ENCODE measurements at regions not wholly inside any gene's neighbourhood (a gene's known extent, or its start where the extent isn't known, plus 50 kb on each side); places are given as distances from the start of the nearest gene placed in this dataset.

DNA sequence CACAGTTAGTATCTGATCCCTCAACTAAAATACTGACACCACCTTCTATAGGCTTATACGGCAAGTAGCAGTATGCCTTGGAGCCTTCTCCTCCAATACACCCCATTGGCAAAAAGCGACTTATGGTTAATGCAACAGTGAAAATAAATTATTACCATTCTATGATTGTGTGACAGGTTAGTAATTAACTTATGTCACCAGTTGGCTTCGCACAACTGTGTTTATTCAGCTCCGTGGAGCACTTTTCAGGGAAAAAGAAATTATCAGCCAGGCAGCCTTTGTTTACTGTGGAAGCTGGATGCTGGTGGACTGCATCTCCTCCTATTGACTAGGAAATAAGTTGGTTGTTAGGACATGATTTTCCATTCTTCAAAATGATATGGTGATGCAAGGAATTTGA, 833.8 kb upstream of the RBFOX1 start:
- Histone ChIP-seq H3K4me1 (ENCODE audit: control insufficient read depth, extremely low read depth, insufficient read depth, low read length) (no peaks in the 10 kb centered on the region), H3K27ac (ENCODE audit: insufficient read depth, low read depth, low read length) (no peak overlapping the region), H2AFZ (ENCODE audit: low read depth, low read length) (no peak overlapping the region), H3K9me1 (replicated peaks; ENCODE audit: control insufficient read depth, extremely low read depth, insufficient read depth, low read length) (no peaks in the 10 kb centered on the region), H3K9ac (replicated peaks; ENCODE audit: extremely low read depth, insufficient read depth, low read length) (no peak overlapping the region), H3K4me2 (ENCODE audit: insufficient read depth, low read length) (no peak overlapping the region), H3K9me3 (replicated peaks; ENCODE audit: control insufficient read depth, insufficient read depth, low read length) (no peaks in the 10 kb centered on the region), H4K20me1 (replicated peaks; ENCODE audit: control insufficient read depth, extremely low read depth, insufficient read depth, low read length) (no peaks in the 10 kb centered on the region), H3K27me3 (ENCODE audit: control insufficient read depth in 2 of 2, insufficient read depth in 2 of 2, low read length in 2 of 2) (no peaks in the 10 kb centered on the region), H3K4me3 (replicated peaks in 1 of 3; ENCODE audit: insufficient read depth in 1 of 3, low read depth in 1 of 3, low read length in 3 of 3) (no peak overlapping the region), H3K36me3 (ENCODE audit: control insufficient read depth in 2 of 2, extremely low read depth in 1 of 2, insufficient read depth in 2 of 2, low read length in 2 of 2) (no peaks in the 10 kb centered on the region), H3K79me2 (ENCODE audit: control insufficient read depth, insufficient read depth, low read length) (no peaks in the 10 kb centered on the region)
- ChIA-PET CTCF (no interaction called here), POLR2A (no interaction called here)
- dilution Hi-C loops (cut with MboI; ENCODE audit: extremely low pct_ligation_motif_present, low sequenced_read_pairs) (no loop called here), intact Hi-C loops (cut with micrococcal nuclease) (no loop called here)
- BruUV-seq (replicated peaks) = no TSS peak
- DNase-seq (ENCODE audit: low read depth, low spot score) (no peak), FAIRE-seq (no peak)
- TF ChIP-seq, protein P1, sequence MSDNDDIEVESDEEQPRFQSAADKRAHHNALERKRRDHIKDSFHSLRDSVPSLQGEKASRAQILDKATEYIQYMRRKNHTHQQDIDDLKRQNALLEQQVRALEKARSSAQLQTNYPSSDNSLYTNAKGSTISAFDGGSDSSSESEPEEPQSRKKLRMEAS (IDR thresholded peaks at IDR 0.05; ENCODE audit: insufficient read depth, insufficient read length) = no peak
- no peak for TF ChIP-seq MYC (IDR thresholded peaks at IDR 0.05; ENCODE audit: low read depth, low read length)
- no peak for TF ChIP-seq GATA2 (IDR thresholded peaks at IDR 0.05; ENCODE audit: insufficient read depth, insufficient read length, low read depth, low read length)
- no peak for TF ChIP-seq FOS (IDR thresholded peaks at IDR 0.05; ENCODE audit: borderline replicate concordance, insufficient read depth, low read length)
- no peak for TF ChIP-seq POLR2AphosphoS5 (IDR thresholded peaks at IDR 0.05; ENCODE audit: insufficient read depth, low read depth, low read length)
- no peak for TF ChIP-seq POLR2A (IDR thresholded peaks at IDR 0.05; ENCODE audit: low read depth, low read length)
- TF ChIP-seq EZH2 (IDR thresholded peaks at IDR 0.05; ENCODE audit: borderline replicate concordance, low read depth, low read length, severe bottlenecking) = no peak
- TF ChIP-seq JUN (IDR thresholded peaks at IDR 0.05; ENCODE audit: borderline replicate concordance, insufficient read depth, insufficient read length, low read depth) = no peak

DNA sequence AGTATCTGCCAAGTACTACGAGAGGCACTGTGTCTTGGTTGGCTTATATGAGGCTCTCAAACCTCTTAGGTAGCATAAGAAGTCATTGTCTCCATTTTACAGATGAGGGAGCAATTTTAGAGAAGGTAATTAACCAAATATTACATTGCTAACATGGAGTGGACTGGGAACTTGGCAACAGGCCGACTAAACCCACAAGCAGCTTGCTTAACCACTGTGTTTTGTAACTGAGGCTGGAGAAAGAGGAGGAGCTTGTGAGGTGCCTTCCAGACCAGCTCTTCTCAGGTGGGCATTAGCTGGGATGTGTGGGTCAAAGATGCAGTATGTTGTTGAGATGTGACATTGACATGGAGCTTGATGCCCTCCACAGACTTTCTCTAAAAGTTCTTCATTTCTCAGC, 835.6 kb upstream of the RBFOX1 start:
- no peak overlapping the region for H3K27ac ChIP-seq (ENCODE audit: insufficient read depth, low read depth, low read length)
- TF ChIP-seq MYC (IDR thresholded peaks at IDR 0.05; ENCODE audit: low read depth, low read length) (no peak), EZH2 (IDR thresholded peaks at IDR 0.05; ENCODE audit: borderline replicate concordance, low read depth, low read length, severe bottlenecking) (no peak), POLR2A (IDR thresholded peaks at IDR 0.05; ENCODE audit: low read depth, low read length) (no peak), GATA2 (IDR thresholded peaks at IDR 0.05; ENCODE audit: insufficient read depth, insufficient read length, low read depth, low read length) (no peak), CTCF (IDR thresholded peaks at IDR 0.05; ENCODE audit: extremely low read depth in 1 of 2, insufficient read depth in 1 of 2, low read depth in 1 of 2, low read length in 2 of 2) (no peak), POLR2AphosphoS5 (IDR thresholded peaks at IDR 0.05; ENCODE audit: insufficient read depth, low read depth, low read length) (no peak), JUN (IDR thresholded peaks at IDR 0.05; ENCODE audit: borderline replicate concordance, insufficient read depth, insufficient read length, low read depth) (no peak), FOS (IDR thresholded peaks at IDR 0.05; ENCODE audit: borderline replicate concordance, insufficient read depth, low read length) (no peak)
- TF ChIP-seq, protein P1 (IDR thresholded peaks at IDR 0.05; ENCODE audit: insufficient read depth, insufficient read length) = no peak
- H4K20me1 ChIP-seq (replicated peaks; ENCODE audit: control insufficient read depth, extremely low read depth, insufficient read depth, low read length) = no peaks in the 10 kb centered on the region
- intact Hi-C loops (cut with micrococcal nuclease) = no loop called here
- BruUV-seq (replicated peaks) = no TSS peak
- POLR2A ChIA-PET = no interaction called here
- H2AFZ ChIP-seq (ENCODE audit: low read depth, low read length) = no peak overlapping the region
- no peaks in the 10 kb centered on the region for H3K27me3 ChIP-seq (ENCODE audit: control insufficient read depth in 2 of 2, insufficient read depth in 2 of 2, low read length in 2 of 2)
- no peak for FAIRE-seq
- H3K9me3 ChIP-seq (replicated peaks; ENCODE audit: control insufficient read depth, insufficient read depth, low read length) = no peaks in the 10 kb centered on the region
- H3K4me1 ChIP-seq (ENCODE audit: control insufficient read depth, extremely low read depth, insufficient read depth, low read length) = no peaks in the 10 kb centered on the region
- H3K4me3 ChIP-seq (replicated peaks in 1 of 3; ENCODE audit: insufficient read depth in 1 of 3, low read depth in 1 of 3, low read length in 3 of 3) = no peak overlapping the region
- dilution Hi-C loops (cut with MboI; ENCODE audit: extremely low pct_ligation_motif_present, low sequenced_read_pairs) = no loop called here
- no peak overlapping the region for H3K4me2 ChIP-seq (ENCODE audit: insufficient read depth, low read length)
- DNase-seq (ENCODE audit: low read depth, low spot score) = no peak
- H3K79me2 ChIP-seq (ENCODE audit: control insufficient read depth, insufficient read depth, low read length) = no peaks in the 10 kb centered on the region
- no peak overlapping the region for H3K9ac ChIP-seq (replicated peaks; ENCODE audit: extremely low read depth, insufficient read depth, low read length)
- H3K9me1 ChIP-seq (replicated peaks; ENCODE audit: control insufficient read depth, extremely low read depth, insufficient read depth, low read length) = no peaks in the 10 kb centered on the region
- CTCF ChIA-PET = no interaction called here
- no peaks in the 10 kb centered on the region for H3K36me3 ChIP-seq (ENCODE audit: control insufficient read depth in 2 of 2, extremely low read depth in 1 of 2, insufficient read depth in 2 of 2, low read length in 2 of 2)
